ENCODE measurements at regions not wholly inside any gene's neighbourhood (a gene's known extent, or its start where the extent isn't known, plus 50 kb on each side); places are given as distances from the start of the nearest gene placed in this dataset.

DNA sequence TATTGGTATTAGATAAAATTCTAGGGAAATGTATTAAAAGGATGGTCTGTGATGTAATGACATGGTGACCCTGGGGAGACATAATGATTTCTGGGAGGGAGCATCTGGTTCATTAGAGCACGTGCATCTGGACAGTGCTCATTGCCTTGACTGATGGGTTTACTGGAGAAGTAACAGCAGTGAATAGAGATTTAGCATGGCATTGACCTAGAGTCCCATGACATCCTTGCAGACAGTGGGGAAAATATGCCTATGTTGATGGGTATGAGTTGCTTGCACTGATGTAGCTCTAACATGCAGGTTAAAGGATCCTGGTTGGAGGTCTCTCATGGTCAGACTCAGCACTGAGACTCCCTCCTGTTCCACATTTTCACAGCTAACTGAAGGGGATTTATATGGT is 164.1 kb upstream of the OLIG3 start:
- no peak for TF ChIP-seq POLR2A (IDR thresholded peaks at IDR 0.05)
- TF ChIP-seq, protein P1, sequence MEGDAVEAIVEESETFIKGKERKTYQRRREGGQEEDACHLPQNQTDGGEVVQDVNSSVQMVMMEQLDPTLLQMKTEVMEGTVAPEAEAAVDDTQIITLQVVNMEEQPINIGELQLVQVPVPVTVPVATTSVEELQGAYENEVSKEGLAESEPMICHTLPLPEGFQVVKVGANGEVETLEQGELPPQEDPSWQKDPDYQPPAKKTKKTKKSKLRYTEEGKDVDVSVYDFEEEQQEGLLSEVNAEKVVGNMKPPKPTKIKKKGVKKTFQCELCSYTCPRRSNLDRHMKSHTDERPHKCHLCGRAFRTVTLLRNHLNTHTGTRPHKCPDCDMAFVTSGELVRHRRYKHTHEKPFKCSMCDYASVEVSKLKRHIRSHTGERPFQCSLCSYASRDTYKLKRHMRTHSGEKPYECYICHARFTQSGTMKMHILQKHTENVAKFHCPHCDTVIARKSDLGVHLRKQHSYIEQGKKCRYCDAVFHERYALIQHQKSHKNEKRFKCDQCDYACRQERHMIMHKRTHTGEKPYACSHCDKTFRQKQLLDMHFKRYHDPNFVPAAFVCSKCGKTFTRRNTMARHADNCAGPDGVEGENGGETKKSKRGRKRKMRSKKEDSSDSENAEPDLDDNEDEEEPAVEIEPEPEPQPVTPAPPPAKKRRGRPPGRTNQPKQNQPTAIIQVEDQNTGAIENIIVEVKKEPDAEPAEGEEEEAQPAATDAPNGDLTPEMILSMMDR (IDR thresholded peaks at IDR 0.05) = no peak
- TF ChIP-seq POLR2AphosphoS5 (IDR thresholded peaks at IDR 0.05; ENCODE audit: insufficient read depth in 1 of 2, low read depth in 1 of 2) = no peak

Measured in vagina (tissue), 2 donors.